NCI-H1694 (cell line): ENCODE measurements at regions not wholly inside any gene's neighbourhood (a gene's known extent, or its start where the extent isn't known, plus 50 kb on each side); places are given as distances from the start of the nearest gene placed in this dataset.
"Not testable (repeated sequence)": the region's sequence is repeated elsewhere in the genome, so short reads cannot be mapped to it uniquely, and the experiment has no call there.

Source experiments
- DNase-seq: peaks from one replicate; lab custom pipeline; 2025; lab: John Stamatoyannopoulos, UW

GRCh38 chr1:213464786-213465460, 413.9 kb downstream of the RPS6KC1 start:
- DNase-seq = no peak

DNA sequence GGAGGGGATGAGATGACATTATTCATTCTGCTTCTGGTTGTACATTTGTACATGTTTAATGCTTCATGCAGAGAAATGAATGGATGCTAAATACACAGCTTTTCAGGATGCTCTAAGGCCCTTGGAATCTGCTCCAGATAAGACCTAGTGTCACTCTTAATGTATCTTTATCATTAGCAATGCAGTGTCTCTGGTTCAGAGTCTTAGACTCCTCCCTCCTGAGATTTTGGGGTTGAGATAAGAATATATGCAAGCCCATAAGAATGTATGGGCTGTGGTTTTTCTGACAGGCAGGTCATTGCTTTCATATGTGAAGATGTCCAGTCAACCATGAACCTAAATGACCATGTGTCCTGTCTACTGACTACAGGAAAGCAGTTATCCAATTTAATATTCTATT, 415.5 kb downstream of the RPS6KC1 start:
- no peak for DNase-seq

DNA sequence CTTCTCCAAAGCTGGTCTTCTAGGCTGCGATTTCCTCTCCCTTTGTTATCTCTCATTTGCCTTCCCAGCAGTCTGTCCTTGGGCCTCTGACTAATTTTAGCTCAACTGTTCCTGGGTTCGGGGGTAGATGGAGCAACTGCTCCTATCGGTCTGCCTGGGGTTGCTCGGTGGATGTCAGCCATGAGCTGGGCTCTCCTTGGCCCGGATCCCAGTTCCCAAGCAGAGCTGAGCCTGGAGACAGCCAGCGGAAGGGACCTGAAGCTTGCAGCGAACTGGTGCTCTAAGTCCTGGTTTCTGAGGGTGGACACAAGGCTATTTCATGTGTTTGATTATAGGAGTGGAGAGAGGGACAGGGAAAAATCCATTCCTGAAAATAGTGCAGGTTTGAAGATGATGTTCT, 423.0 kb downstream of the RPS6KC1 start:
- DNase-seq = peak; percentile 55

GRCh38 chr1:213481395-213481794, 430.4 kb downstream of the RPS6KC1 start:
- DNase-seq = no peak

DNA sequence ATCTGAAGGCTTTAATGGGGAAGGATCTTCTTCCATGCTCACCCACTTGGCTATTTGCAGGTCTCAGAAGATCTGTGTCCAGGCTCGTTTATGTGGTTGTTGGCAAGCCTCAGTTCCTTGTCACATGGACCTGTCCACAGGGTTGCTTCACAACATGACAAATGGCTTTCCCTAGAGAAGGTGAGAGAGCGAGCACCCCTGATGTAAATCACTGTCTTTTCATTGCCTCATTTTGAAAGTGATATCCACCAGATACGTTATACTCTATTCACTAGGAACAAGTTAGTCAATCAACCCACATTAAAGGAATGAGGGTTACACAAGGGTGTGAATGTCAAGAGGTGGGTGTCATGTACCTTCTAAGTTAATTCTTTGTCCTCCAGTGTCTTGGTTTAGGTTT, 433.3 kb downstream of the RPS6KC1 start:
- no peak for DNase-seq

- no peak for DNase-seq
These were observed 433.7 kb downstream of the RPS6KC1 start for GRCh38 chr1:213484758-213485157.

DNA sequence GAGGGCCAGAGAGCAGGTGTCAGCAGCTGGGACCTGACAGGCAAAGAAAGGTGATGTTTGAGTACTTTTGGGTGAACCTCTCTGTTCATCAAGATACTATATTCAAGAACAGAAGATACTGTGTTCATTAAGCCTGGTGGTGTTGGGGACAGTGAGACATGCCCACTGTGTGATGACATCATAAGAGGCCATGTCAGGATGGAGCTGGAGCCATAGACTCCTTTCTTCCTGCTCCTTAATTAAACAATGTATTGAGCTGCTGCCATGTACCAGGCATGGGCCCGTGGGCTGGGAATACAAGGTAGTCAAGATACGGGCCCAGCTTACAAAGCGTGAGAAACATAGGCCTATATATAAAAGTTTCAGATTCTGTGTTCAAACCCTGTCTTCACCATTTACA, 435.4 kb downstream of the RPS6KC1 start:
- no peak for DNase-seq

- no peak for DNase-seq
These were observed 440.4 kb downstream of the RPS6KC1 start for GRCh38 chr1:213491468-213491867.

DNA sequence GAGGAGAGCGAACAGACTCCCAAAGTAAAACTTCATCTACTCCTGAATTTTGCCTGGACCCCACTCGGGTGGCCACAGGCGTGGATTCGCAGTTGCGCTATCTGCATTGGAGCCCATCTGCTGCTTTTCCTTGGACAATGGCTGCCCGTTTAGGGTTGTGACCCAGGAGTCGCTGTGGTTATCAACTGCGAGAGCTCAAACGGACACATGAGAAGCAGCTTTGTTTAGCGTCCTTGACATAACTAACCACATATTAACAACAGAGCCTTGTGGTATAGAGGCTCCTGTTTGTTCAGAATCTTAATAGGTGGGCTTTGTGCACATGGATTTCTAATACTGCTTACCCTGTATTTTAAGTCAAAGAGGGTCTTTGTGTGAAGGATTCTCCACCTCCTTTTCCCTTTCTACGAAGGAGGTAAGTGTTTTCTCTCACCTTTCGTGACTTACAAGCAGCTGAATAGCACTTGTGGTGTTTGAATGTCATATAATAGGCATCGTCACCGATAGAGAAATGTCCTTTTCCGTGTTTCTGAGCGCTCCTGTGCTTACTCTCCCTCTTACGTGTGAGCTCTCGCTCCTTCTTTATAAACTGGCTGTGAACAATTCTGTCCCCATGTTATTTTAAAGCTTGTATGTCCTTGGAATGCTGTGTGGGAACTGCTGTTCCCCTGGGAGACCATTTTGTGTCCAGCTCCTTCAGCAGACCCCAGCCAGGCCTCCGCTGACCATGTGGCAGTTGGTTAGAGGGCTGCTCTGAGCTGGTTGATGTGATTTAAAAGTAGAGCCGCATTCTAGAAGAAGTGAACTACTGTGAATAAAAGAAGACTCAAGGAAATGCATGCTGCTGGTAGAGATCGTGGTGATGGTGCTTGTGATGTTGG, 441.4 kb downstream of the RPS6KC1 start:
- no peak for DNase-seq

- DNase-seq = no peak
These were observed 448.4 kb downstream of the RPS6KC1 start for GRCh38 chr1:213499444-213499843.

- no peak for DNase-seq
These were observed 456.6 kb downstream of the RPS6KC1 start for GRCh38 chr1:213507472-213508223.

DNA sequence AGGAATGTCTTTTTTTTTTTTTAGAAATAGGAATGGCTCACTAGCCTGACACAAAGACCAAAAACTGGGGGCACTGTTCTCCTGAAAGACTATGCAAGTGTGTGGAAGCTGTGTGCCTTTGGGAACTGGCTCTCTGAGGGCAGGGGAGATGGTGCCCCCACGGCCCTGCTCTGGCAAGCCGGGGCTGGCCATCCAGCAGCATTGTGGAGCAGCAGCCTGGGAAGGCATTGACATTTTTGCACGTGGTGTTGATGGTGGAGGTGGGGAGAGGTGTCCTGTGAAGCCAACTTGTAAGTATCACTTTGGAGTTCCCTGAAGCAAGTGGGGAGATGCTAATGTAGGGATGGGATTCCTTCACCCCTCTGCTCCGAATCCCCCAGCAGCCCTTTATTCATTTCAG, 460.1 kb downstream of the RPS6KC1 start:
- no peak for DNase-seq

GRCh38 chr1:213512316-213512715, 461.3 kb downstream of the RPS6KC1 start:
- no peak for DNase-seq

GRCh38 chr1:213513006-213513405, 462.0 kb downstream of the RPS6KC1 start:
- no peak for DNase-seq

- DNase-seq = not testable (repeated sequence)
These were observed 463.6 kb downstream of the RPS6KC1 start for GRCh38 chr1:213514408-213515179.

GRCh38 chr1:213519098-213519497, 468.1 kb downstream of the RPS6KC1 start:
- no peak for DNase-seq

DNA sequence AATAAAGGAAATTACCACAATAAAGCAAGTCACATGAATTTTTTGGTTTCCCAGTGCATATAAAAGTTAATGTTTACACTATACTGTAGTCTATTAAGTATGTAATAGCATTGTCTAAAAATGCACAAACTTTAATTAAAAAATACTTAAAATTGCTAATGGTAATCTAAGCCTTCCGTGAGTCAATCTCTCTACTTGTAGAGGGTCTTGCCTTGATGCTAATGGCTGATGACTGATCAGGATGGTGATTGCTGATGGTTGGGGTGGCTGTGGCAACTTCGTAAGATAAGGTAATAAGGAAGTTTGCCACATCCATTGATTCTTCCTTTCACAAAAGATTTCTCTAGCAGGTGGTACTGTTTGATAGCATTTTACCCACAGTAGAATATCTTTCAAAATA, 466.6 kb upstream of the PROX1 start:
- DNase-seq = no peak

- no peak for DNase-seq
These were observed 463.9 kb upstream of the PROX1 start for GRCh38 chr1:213523781-213524398.

DNA sequence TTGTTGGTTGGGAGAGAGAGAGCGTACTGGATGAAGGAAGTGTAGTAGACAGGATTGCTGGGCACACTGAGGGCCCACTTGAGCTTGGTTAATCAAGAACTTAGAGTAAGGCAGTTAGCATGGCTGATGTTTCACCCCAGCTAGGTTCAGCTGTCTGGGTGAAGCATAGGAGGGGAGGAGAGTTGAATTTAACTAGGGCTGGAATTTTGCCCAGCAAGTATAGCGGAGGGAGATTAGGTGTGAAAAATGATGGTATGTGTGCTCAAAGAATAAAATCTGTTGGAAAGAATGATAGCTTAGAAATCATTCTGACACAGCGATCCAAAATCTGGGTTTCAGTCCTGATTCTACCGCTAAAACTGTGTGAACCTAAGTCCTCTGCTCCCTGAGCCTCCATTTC, 461.5 kb upstream of the PROX1 start:
- DNase-seq = no peak

DNA sequence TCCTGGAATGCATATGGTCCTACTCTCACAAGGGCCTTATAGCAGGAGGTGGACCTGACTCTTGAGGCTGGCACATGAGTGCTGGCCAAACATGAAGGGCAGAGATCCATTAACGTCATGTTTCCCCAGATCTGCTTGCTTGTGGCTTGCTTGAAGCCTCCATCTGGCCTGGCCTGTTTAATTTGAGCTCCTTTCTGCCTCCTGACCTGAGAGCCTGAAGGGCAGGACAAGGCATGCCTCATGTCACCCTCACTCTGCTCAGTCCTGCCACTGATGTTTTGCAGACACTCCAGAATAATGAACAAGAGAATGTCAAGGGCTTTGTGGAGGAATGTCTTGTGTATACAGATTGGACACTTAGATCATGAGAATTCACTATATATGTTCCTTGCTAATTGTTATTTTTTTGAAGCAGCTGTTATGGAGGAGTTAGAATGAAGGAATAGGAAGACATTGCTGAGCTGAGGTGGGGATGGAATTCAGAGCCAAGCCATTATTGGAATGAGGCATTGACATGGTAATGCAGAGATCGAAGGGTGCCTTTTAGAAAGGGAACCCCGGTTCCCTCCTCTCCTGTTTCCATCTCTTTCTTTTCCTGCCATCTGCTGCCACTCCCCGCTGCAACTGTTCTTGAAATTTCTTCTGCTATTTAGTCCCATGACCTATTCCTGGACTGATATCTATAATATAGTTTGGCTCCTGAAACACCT, 457.0 kb upstream of the PROX1 start:
- no peak for DNase-seq
